K562 (cell line): ENCODE measurements at regions not wholly inside any gene's neighbourhood (a gene's known extent, or its start where the extent isn't known, plus 50 kb on each side); places are given as distances from the start of the nearest gene placed in this dataset.

ENCODE experiments used
- ATAC-seq: fragments of 200-7000 bp; cut with Tn5 transposase; 3 replicates; pipeline ENCODE4 v1.9.1; 2020; ENCODE audit warnings: moderate library complexity
- BruUV-seq: library from RNA; stranded (reverse); fragments of 400-500 nt; replicated peaks from 2 replicates; lab custom pipeline; 2021; lab: Mats Ljungman, UMichigan
- CTCF ChIA-PET: fragments of 300-600 bp; formaldehyde crosslinking; extraction: SDS; loops from one replicate; lab custom pipeline; 2021; ENCODE audit warnings: low intra/inter-chr PET ratio; lab: Yijun Ruan, JAX
- POLR2A ChIA-PET: fragments of 300-600, 350-650 bp; sonication (Branson Sonifier 250); formaldehyde crosslinking; extraction: SDS; loops from one replicate; lab custom pipeline; 2021; ENCODE audit warnings: antibody characterized with exemption, inconsistent platforms; lab: Yijun Ruan, JAX
- DNase-seq, 4 experiments: peaks; one replicate each; pipeline versions ENCODE4 v3.0.0 to v3.0.0-alpha.2; 2011 to 2018; ENCODE audit warnings: low spot score in 3 of 4, mixed read lengths in 3 of 4; ENCODE audit errors: extremely low read depth in 1 of 4
- FAIRE-seq: peaks from 2 replicates; lab custom pipeline; 2011; peaks lifted over from hg19 to GRCh38; lab: Jason Lieb, UNC
- H2AFZ ChIP-seq: 2 replicates; pipeline ENCODE4 v1.6.0; 2011; ENCODE audit warnings: low read depth, low read length, control low read depth, inconsistent platforms
- H3K27ac ChIP-seq: fragments of 200-600 bp; 3 replicates; pipeline ENCODE4 v1.8.0; 2011; ENCODE audit warnings: low read depth, mild to moderate bottlenecking, control low read depth, inconsistent platforms, low read length, moderate library complexity, mixed read lengths; ENCODE audit errors: extremely low read depth
- H3K27me3 ChIP-seq, 2 experiments: fragments of 300-600 bp in 1 of 2; 2 replicates in 1 of 2; 3 replicates in 1 of 2; pipeline versions ENCODE4 v1.6.0 to v1.8.0; 2011; ENCODE audit warnings: inconsistent platforms in 2 of 2, low read length in 2 of 2, mild to moderate bottlenecking in 1 of 2, mixed read lengths in 1 of 2, moderate library complexity in 1 of 2; ENCODE audit not compliant: control insufficient read depth in 2 of 2, insufficient read depth in 2 of 2
- H3K36me3 ChIP-seq: fragments of 300-600 bp; 3 replicates; pipeline ENCODE4 v1.8.0; 2011; ENCODE audit warnings: mild to moderate bottlenecking, low read length, inconsistent platforms; ENCODE audit not compliant: control insufficient read depth, insufficient read depth
- H3K4me1 ChIP-seq, 2 experiments: fragments of 200-600 bp in 1 of 2; replicated peaks in 1 of 2; 2 replicates in 1 of 2; 3 replicates in 1 of 2; pipeline versions ENCODE4 v1.5.1 to v1.8.0; 2011; ENCODE audit warnings: inconsistent platforms in 2 of 2, low read length in 2 of 2, mild to moderate bottlenecking in 1 of 2, mixed read lengths in 1 of 2, moderate library complexity in 1 of 2; ENCODE audit not compliant: control insufficient read depth in 2 of 2, insufficient read depth in 2 of 2
- H3K4me2 ChIP-seq: 2 replicates; pipeline ENCODE4 v1.6.1; 2011; ENCODE audit warnings: low read length, control low read depth, inconsistent platforms, mixed read lengths; ENCODE audit not compliant: insufficient read depth
- H3K4me3 ChIP-seq: fragments of 200-600 bp; sonication (generic), shearing (Covaris generic); 2 replicates; pipeline ENCODE4 v1.5.1; 2016; ENCODE audit warnings: control low read depth, inconsistent platforms
- H3K79me2 ChIP-seq: fragments of 200-600 bp; 3 replicates; pipeline ENCODE4 v1.8.0; 2011; ENCODE audit warnings: low read length, inconsistent platforms; ENCODE audit not compliant: control insufficient read depth, insufficient read depth
- H3K9ac ChIP-seq, 2 experiments: 2 replicates each; pipeline versions ENCODE4 v1.6.0 to v1.6.1; 2011; ENCODE audit warnings: low read depth in 2 of 2, low read length in 2 of 2, control low read depth in 1 of 2, inconsistent platforms in 1 of 2, mild to moderate bottlenecking in 1 of 2, mixed read lengths in 1 of 2; ENCODE audit not compliant: insufficient read depth in 1 of 2
- H3K9me1 ChIP-seq: one replicate; pipeline ENCODE4 v1.6.0; 2011; ENCODE audit warnings: inconsistent platforms, mild to moderate bottlenecking, low read length, moderate library complexity; ENCODE audit not compliant: control insufficient read depth, insufficient read depth
- H3K9me3 ChIP-seq: replicated peaks from 2 replicates; pipeline ENCODE4 v1.5.1; 2011; ENCODE audit warnings: low read depth, low read length, inconsistent platforms; ENCODE audit not compliant: control insufficient read depth, insufficient read depth
- H4K20me1 ChIP-seq: replicated peaks from 2 replicates; pipeline ENCODE4 v1.6.1; 2011; ENCODE audit warnings: low read length, inconsistent platforms, mixed read lengths; ENCODE audit not compliant: control insufficient read depth, insufficient read depth
- CREB1 ChIP-seq, 2 experiments: sonication (generic) in 1 of 2; formaldehyde crosslinking in 1 of 2; IDR thresholded peaks; 2 replicates each; pipeline versions ENCODE4 v1.6.1 to v1.8.0; 2012 to 2022; ENCODE audit warnings: inconsistent platforms in 1 of 2, mild to moderate bottlenecking in 1 of 2, missing genetic modification reagents in 1 of 2, moderate library complexity in 1 of 2
- DPF2 ChIP-seq: fragments of 450-650 bp; IDR thresholded peaks from 2 replicates; pipeline ENCODE4 v1.6.1; 2016
- FUS ChIP-seq: fragments of 200-400 bp; formaldehyde crosslinking; optimal IDR thresholded peaks from 2 replicates; pipeline ENCODE3; 2017; ENCODE audit warnings: low read depth, low read length
- HOMEZ ChIP-seq: fragments of 250-450 bp; sonication (Bioruptor Pico); IDR thresholded peaks from 2 replicates; pipeline ENCODE4 v1.4.0; 2020; ENCODE audit warnings: mild to moderate bottlenecking, moderate library complexity
- MYNN ChIP-seq, 2 experiments: sonication (generic); formaldehyde crosslinking in 1 of 2; IDR thresholded peaks; 2 replicates each; pipeline versions ENCODE4 v1.5.0 to v1.6.1; 2016 to 2020; ENCODE audit warnings: antibody characterized with exemption in 1 of 2, missing genetic modification reagents in 1 of 2
- NFIX ChIP-seq: fragments of 250-450 bp; sonication (Bioruptor Pico); IDR thresholded peaks from 2 replicates; pipeline ENCODE4 v1.4.0; 2020; ENCODE audit warnings: low read depth, mild to moderate bottlenecking, moderate library complexity
- POLR3A ChIP-seq: IDR thresholded peaks from 2 replicates; pipeline ENCODE4 v1.6.1; 2011; ENCODE audit warnings: borderline replicate concordance, mild to moderate bottlenecking, moderate library complexity; ENCODE audit not compliant: insufficient read length, insufficient read depth; ENCODE audit errors: extremely low read depth
- SIX5 ChIP-seq, 2 experiments: IDR thresholded peaks; 2 replicates each; pipeline ENCODE4 v1.6.1; 2011; ENCODE audit warnings: low read length in 2 of 2, borderline replicate concordance in 1 of 2, low read depth in 1 of 2, mild to moderate bottlenecking in 1 of 2, moderate library complexity in 1 of 2; ENCODE audit not compliant: insufficient read depth in 1 of 2
- SRF ChIP-seq, 2 experiments: fragments of 250-450, 450-650 bp in 1 of 2; sonication (Bioruptor Pico) in 1 of 2; sonication (generic) in 1 of 2; formaldehyde crosslinking; IDR thresholded peaks; 2 replicates each; pipeline versions ENCODE4 v1.5.0 to v1.5.1; 2020 to 2022; ENCODE audit warnings: mild to moderate bottlenecking in 1 of 2, missing genetic modification reagents in 1 of 2
- THRB ChIP-seq: fragments of 450-650 bp; formaldehyde crosslinking; conservative IDR thresholded peaks from 2 replicates; pipeline ENCODE4 v1.4.0; 2022; ENCODE audit warnings: mild to moderate bottlenecking, missing genetic modification characterization
- TOE1 ChIP-seq, 2 experiments: fragments of 450-650 bp in 1 of 2; sonication (generic) in 1 of 2; formaldehyde crosslinking in 1 of 2; IDR thresholded peaks; 2 replicates each; pipeline versions ENCODE4 v1.7.1 to v1.8.0; 2016 to 2022; ENCODE audit warnings: borderline replicate concordance in 2 of 2, mild to moderate bottlenecking in 2 of 2, antibody characterized with exemption in 1 of 2, inconsistent platforms in 1 of 2, low read depth in 1 of 2, missing genetic modification reagents in 1 of 2, moderate library complexity in 1 of 2
- ZMIZ1 ChIP-seq, 2 experiments: fragments of 150-350 bp in 1 of 2; IDR thresholded peaks; 2 replicates each; pipeline ENCODE4 v1.6.1; 2012 to 2016; ENCODE audit warnings: low read depth in 2 of 2, low read length in 2 of 2, mild to moderate bottlenecking in 1 of 2, moderate library complexity in 1 of 2
- ZNF3 ChIP-seq: fragments of 250-450 bp; sonication (Bioruptor Pico); IDR thresholded peaks from 2 replicates; pipeline ENCODE4 v1.5.0; 2021; ENCODE audit warnings: mild to moderate bottlenecking, moderate library complexity
- ZNF586 ChIP-seq: fragments of 450-650 bp; formaldehyde crosslinking; conservative IDR thresholded peaks from 2 replicates; pipeline ENCODE4 v1.4.0; 2020; ENCODE audit warnings: mild to moderate bottlenecking, moderate library complexity
- ZNF764 ChIP-seq: fragments of 250-450 bp; sonication (Bioruptor Pico); IDR thresholded peaks from 2 replicates; pipeline ENCODE4 v1.4.0; 2020; ENCODE audit warnings: low read depth, mild to moderate bottlenecking, moderate library complexity
- ZNF79 ChIP-seq: fragments of 250-450 bp; sonication (Bioruptor Pico); IDR thresholded peaks from 2 replicates; pipeline ENCODE4 v1.4.0; 2020; ENCODE audit warnings: low read depth, mild to moderate bottlenecking, moderate library complexity
- WGBS: fragments of 100-300 bp; shearing (Covaris generic); methylation state at CpG from one replicate; pipeline ENCODE4 v1.1.6; 2016; ENCODE audit warnings: low coverage, mixed read lengths; ENCODE audit not compliant: insufficient coverage; ENCODE audit errors: missing lambda C conversion rate; 5-methylcytosine and 5-hydroxymethylcytosine counted together
- in situ Hi-C: fragments of 300-500 bp; cut with MboI; formaldehyde crosslinking; loops from 4 replicates; pipeline ENCODE4 v1.15.0; 2018; ENCODE audit warnings: inconsistent platforms, mixed read lengths
- intact Hi-C: fragments of 100-400 bp; cut with micrococcal nuclease; formaldehyde crosslinking; loops from 2 replicates; pipeline ENCODE4 v1.14.2; 2022

- in situ Hi-C loops = loop anchor here (25.0 kb wide), 1 partner anchor 1647 kb away; no protein-coding TSS in a partner anchor
- TF ChIP-seq SIX5 (IDR thresholded peaks at IDR 0.05; ENCODE audit: borderline replicate concordance in 1 of 2, insufficient read depth in 1 of 2, low read depth in 1 of 2, low read length in 2 of 2) = no peak
- no peak for TF ChIP-seq ZNF3 (CRISPR knock-in tag)
- TF ChIP-seq FUS = no peak
- no peak for TF ChIP-seq CREB1 (IDR thresholded peaks at IDR 0.05)
- TF ChIP-seq CREB1 (CRISPR knock-in tag; IDR thresholded peaks at IDR 0.05) = no peak
- TF ChIP-seq TOE1 (IDR thresholded peaks at IDR 0.05; ENCODE audit: borderline replicate concordance) = no peak
- TF ChIP-seq TOE1 (CRISPR knock-in tag; IDR thresholded peaks at IDR 0.05; ENCODE audit: borderline replicate concordance, low read depth) = no peak
- TF ChIP-seq MYNN (IDR thresholded peaks at IDR 0.05) = no peak
- TF ChIP-seq MYNN (CRISPR knock-in tag; IDR thresholded peaks at IDR 0.05) = no peak
- no peak for TF ChIP-seq HOMEZ (CRISPR knock-in tag)
- TF ChIP-seq DPF2 = no peak
- TF ChIP-seq ZMIZ1 (IDR thresholded peaks at IDR 0.05; ENCODE audit: low read depth in 2 of 2, low read length in 2 of 2) = no peak
- no peak for TF ChIP-seq SRF (CRISPR knock-in tag; IDR thresholded peaks at IDR 0.05)
- TF ChIP-seq ZNF79 (CRISPR knock-in tag) = no peak
- no peak for TF ChIP-seq ZNF586 (CRISPR knock-in tag)
- no peak for TF ChIP-seq ZNF764
- TF ChIP-seq THRB = no peak
- no peak for TF ChIP-seq POLR3A
- TF ChIP-seq NFIX (CRISPR knock-in tag) = no peak
Measured at GRCh38 chr6:145209272-145209671, 526.0 kb downstream of the EPM2A start.

More at GRCh38 chr6:145209272-145209671, 526.0 kb downstream of the EPM2A start:
- POLR2A ChIA-PET = no interaction called here
- Histone ChIP-seq H3K9me3 (no peaks in the 10 kb centered on the region), H3K79me2 (no peaks in the 10 kb centered on the region), H3K9ac (no peak overlapping the region), H4K20me1 (no peaks in the 10 kb centered on the region), H3K27ac (no peak overlapping the region), H3K27me3 (no peaks in the 10 kb centered on the region), H3K4me2 (no peak overlapping the region), H2AFZ (no peak overlapping the region), H3K4me3 (no peak overlapping the region), H3K4me1 (no peaks in the 10 kb centered on the region), H3K9me1 (no peaks in the 10 kb centered on the region), H3K36me3 (no peaks in the 10 kb centered on the region)
- 0% methylated on average over 2 of the region's 2 CpGs for WGBS
- no peak for DNase-seq
- intact Hi-C loops = no loop called here
- no peak for ATAC-seq
- CTCF ChIA-PET = no interaction called here
- no TSS peak for BruUV-seq
- FAIRE-seq = no peak
